HepG2 (cell line): ENCODE measurements at regions not wholly inside any gene's neighbourhood (a gene's known extent, or its start where the extent isn't known, plus 50 kb on each side); places are given as distances from the start of the nearest gene placed in this dataset.

Experiments used
- ATAC-seq: fragments of 200-7000 bp; cut with Tn5 transposase; 3 replicates; pipeline ENCODE4 v1.9.1; 2020; ENCODE audit warnings: mild to moderate bottlenecking, moderate library complexity
- BruUV-seq: library from RNA; stranded (reverse); fragments of 400-500 nt; replicated peaks from 2 replicates; lab custom pipeline; 2021; lab: Mats Ljungman, UMichigan
- CTCF ChIA-PET: fragments of 300-600 bp; formaldehyde crosslinking; extraction: SDS; loops from one replicate; lab custom pipeline; 2021; ENCODE audit warnings: low total read pairs, inconsistent platforms, low intra/inter-chr PET ratio; lab: Yijun Ruan, JAX
- POLR2A ChIA-PET: fragments of 350-600 bp; sonication (Branson Sonifier 250); formaldehyde crosslinking; loops from one replicate; lab custom pipeline; 2020; ENCODE audit warnings: antibody characterized with exemption, inconsistent platforms; lab: Yijun Ruan, JAX
- DNase-seq: peaks from one replicate; pipeline ENCODE4 v3.0.0-alpha.2; 2015; ENCODE audit warnings: low spot score
- FAIRE-seq: peaks from 3 replicates; lab custom pipeline; 2011; peaks lifted over from hg19 to GRCh38; lab: Jason Lieb, UNC
- H2AFZ ChIP-seq: one replicate; pipeline ENCODE4 v1.6.1; 2011; ENCODE audit warnings: low read length, inconsistent platforms
- H3K27ac ChIP-seq: fragments of 300-600 bp; 3 replicates; pipeline ENCODE4 v1.8.0; 2011; ENCODE audit warnings: mixed run types, mild to moderate bottlenecking, mixed read lengths, low read length, inconsistent platforms; ENCODE audit not compliant: insufficient read depth; ENCODE audit errors: extremely low read length
- H3K27me3 ChIP-seq, 2 experiments: fragments of 200-600 bp in 1 of 2; 2 replicates in 1 of 2; 3 replicates in 1 of 2; pipeline versions ENCODE4 v1.6.0 to v1.8.0; 2011; ENCODE audit warnings: low read length in 2 of 2, mild to moderate bottlenecking in 2 of 2, moderate library complexity in 2 of 2, inconsistent platforms in 1 of 2; ENCODE audit not compliant: insufficient read depth in 2 of 2, control insufficient read depth in 1 of 2
- H3K36me3 ChIP-seq, 2 experiments: fragments of 200-600 bp in 1 of 2; replicated peaks in 1 of 2; 2 replicates in 1 of 2; 3 replicates in 1 of 2; pipeline versions ENCODE4 v1.5.1 to v1.8.0; 2011; ENCODE audit warnings: low read length in 2 of 2, inconsistent platforms in 1 of 2; ENCODE audit not compliant: insufficient read depth in 2 of 2, control insufficient read depth in 1 of 2
- H3K4me1 ChIP-seq: 2 replicates; pipeline ENCODE4 v1.5.1; 2012; ENCODE audit warnings: low read length, inconsistent platforms; ENCODE audit not compliant: insufficient read depth
- H3K4me2 ChIP-seq: 2 replicates; pipeline ENCODE4 v1.6.0; 2011; ENCODE audit warnings: low read depth, low read length, inconsistent platforms
- H3K4me3 ChIP-seq, 3 experiments: fragments of 200-600 bp in 1 of 3; sonication (generic), shearing (Covaris generic) in 1 of 3; replicated peaks in 1 of 3; 2 replicates each; pipeline ENCODE4 v1.5.1; 2011 to 2016; ENCODE audit warnings: low read length in 3 of 3, inconsistent platforms in 2 of 3, low read depth in 2 of 3, mild to moderate bottlenecking in 2 of 3, control low read depth in 1 of 3, mixed read lengths in 1 of 3; ENCODE audit not compliant: insufficient read depth in 1 of 3
- H3K79me2 ChIP-seq: one replicate; pipeline ENCODE4 v1.6.1; 2011; ENCODE audit warnings: low read length, inconsistent platforms; ENCODE audit not compliant: insufficient read depth
- H3K9ac ChIP-seq: 2 replicates; pipeline ENCODE4 v1.6.0; 2011; ENCODE audit warnings: mild to moderate bottlenecking, low read depth, low read length, inconsistent platforms; ENCODE audit not compliant: insufficient read depth
- H3K9me3 ChIP-seq: 2 replicates; pipeline ENCODE4 v1.5.1; 2012; ENCODE audit warnings: mild to moderate bottlenecking, low read length
- H4K20me1 ChIP-seq: 2 replicates; pipeline ENCODE4 v1.6.0; 2011; ENCODE audit warnings: inconsistent platforms, mild to moderate bottlenecking, low read length, moderate library complexity; ENCODE audit not compliant: insufficient read depth
- CCAR2 ChIP-seq: fragments of 200-400 bp; formaldehyde crosslinking; optimal IDR thresholded peaks from 2 replicates; pipeline ENCODE3; 2018; ENCODE audit warnings: low read depth, mild to moderate bottlenecking, low read length, moderate library complexity
- HES4 ChIP-seq: sonication (generic); formaldehyde crosslinking; IDR thresholded peaks from 2 replicates; pipeline ENCODE4 v1.9.0; 2021; ENCODE audit warnings: mild to moderate bottlenecking, missing genetic modification reagents, borderline replicate concordance
- KDM6A ChIP-seq: IDR thresholded peaks from 2 replicates; pipeline ENCODE4 v1.6.1; 2016; ENCODE audit warnings: low read depth
- NR2F1 ChIP-seq, 2 experiments: fragments of 450-650 bp in 1 of 2; formaldehyde crosslinking in 1 of 2; IDR thresholded peaks; 2 replicates each; pipeline versions ENCODE4 v1.5.0 to v1.6.1; 2016 to 2020; ENCODE audit warnings: mild to moderate bottlenecking in 1 of 2, missing compliant biosample characterization in 1 of 2, missing genetic modification reagents in 1 of 2, moderate library complexity in 1 of 2
- ZKSCAN1 ChIP-seq: fragments of 150-350 bp; IDR thresholded peaks from 2 replicates; pipeline ENCODE4 v1.6.1; 2014; ENCODE audit warnings: low read length
- ZNF619 ChIP-seq: sonication (generic); formaldehyde crosslinking; IDR thresholded peaks from 2 replicates; pipeline ENCODE4 v1.4.0; 2020; ENCODE audit warnings: mild to moderate bottlenecking, missing genetic modification reagents
- WGBS: methylation state at CpG from one replicate; pipeline ENCODE4 v1.1.6; 2017; ENCODE audit warnings: low lambda C conversion rate; 5-methylcytosine and 5-hydroxymethylcytosine counted together
- in situ Hi-C: cut with HindIII; loops from 2 replicates; pipeline ENCODE4 v1.10.0; 2017; ENCODE audit warnings: low pct_unique_long_range_greater_than_20kb; ENCODE audit not compliant: extremely low pct_ligation_motif_present
- intact Hi-C: fragments of 100-400 bp; cut with micrococcal nuclease; formaldehyde crosslinking; loops from one replicate; pipeline ENCODE4 v1.10.0; 2022; ENCODE audit not compliant: unreplicated experiment
- TF ChIP-seq, protein P1 (sequence below): sonication (generic); formaldehyde crosslinking; IDR thresholded peaks from 2 replicates; pipeline ENCODE4 v1.8.1; 2023; ENCODE audit warnings: mild to moderate bottlenecking, missing genetic modification reagents, borderline replicate concordance
- TF ChIP-seq, protein P2 (sequence below): sonication (generic); formaldehyde crosslinking; IDR thresholded peaks from 2 replicates; pipeline ENCODE4 v1.5.1; 2020; ENCODE audit warnings: mild to moderate bottlenecking, missing genetic modification reagents

DNA sequence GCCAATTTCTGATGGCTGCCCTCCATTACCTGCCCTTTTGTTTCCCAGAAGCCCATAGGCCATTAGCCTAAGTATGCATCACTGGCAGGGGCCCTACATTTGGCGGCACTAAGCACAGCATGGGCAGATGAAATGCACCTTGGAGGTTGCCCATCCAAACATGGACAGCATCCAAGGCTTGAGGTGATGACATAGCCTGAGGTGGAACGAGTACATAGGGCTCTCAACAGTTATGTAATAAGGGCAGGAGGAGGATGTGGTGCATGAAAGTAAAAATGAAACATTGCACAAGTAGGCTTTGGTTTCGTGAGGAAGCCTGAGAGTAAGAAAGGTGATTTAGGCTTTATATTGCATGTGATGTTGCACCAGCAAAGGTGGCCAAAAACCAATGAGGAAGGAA, 148.1 kb downstream of the FAM76B start:
- no peak overlapping the region for H2AFZ ChIP-seq
- in situ Hi-C loops = no loop called here
- CTCF ChIA-PET = no interaction called here

More for the DNA sequence above, 148.1 kb downstream of the FAM76B start:
- H3K27me3 ChIP-seq = no peaks in the 10 kb centered on the region
- TF ChIP-seq KDM6A (CRISPR knock-in tag) = no peak
- TF ChIP-seq, protein P1, sequence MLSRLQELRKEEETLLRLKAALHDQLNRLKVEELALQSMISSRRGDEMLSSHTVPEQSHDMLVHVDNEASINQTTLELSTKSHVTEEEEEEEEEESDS (CRISPR knock-in tag) = no peak
- TF ChIP-seq, protein P2, sequence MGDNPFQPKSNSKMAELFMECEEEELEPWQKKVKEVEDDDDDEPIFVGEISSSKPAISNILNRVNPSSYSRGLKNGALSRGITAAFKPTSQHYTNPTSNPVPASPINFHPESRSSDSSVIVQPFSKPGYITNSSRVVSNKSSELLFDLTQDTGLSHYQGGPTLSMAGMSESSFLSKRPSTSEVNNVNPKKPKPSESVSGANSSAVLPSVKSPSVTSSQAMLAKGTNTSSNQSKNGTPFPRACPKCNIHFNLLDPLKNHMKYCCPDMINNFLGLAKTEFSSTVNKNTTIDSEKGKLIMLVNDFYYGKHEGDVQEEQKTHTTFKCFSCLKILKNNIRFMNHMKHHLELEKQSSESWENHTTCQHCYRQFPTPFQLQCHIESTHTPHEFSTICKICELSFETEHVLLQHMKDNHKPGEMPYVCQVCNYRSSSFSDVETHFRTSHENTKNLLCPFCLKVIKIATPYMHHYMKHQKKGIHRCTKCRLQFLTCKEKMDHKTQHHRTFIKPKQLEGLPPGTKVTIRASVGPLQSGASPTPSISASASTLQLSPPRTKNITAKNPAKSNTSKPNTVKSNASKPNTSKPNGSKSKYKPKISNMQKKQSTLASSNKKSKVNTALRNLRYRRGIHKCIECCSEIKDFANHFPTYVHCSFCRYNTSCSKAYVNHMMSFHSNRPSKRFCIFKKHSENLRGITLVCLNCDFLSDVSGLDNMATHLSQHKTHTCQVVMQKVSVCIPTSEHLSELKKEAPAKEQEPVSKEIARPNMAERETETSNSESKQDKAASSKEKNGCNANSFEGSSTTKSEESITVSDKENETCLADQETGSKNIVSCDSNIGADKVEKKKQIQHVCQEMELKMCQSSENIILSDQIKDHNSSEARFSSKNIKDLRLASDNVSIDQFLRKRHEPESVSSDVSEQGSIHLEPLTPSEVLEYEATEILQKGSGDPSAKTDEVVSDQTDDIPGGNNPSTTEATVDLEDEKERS (CRISPR knock-in tag) = no peak
- TF ChIP-seq ZKSCAN1 = no peak
- TF ChIP-seq CCAR2 = no peak
- no peak for TF ChIP-seq ZNF619
- TF ChIP-seq HES4 = no peak
- no peak for TF ChIP-seq NR2F1 (CRISPR knock-in tag; IDR thresholded peaks at IDR 0.05)
- TF ChIP-seq, all 625 proteins: peak for 0
- no peak overlapping the region for H3K27ac ChIP-seq
- intact Hi-C loops = no loop called here
- H3K9me3 ChIP-seq = no peaks in the 10 kb centered on the region
- H3K4me3 ChIP-seq = no peak overlapping the region
- H3K4me2 ChIP-seq = no peak overlapping the region
- DNase-seq = no peak
- H3K79me2 ChIP-seq = no peaks in the 10 kb centered on the region
- BruUV-seq = no TSS peak
- WGBS = 1% methylated on average over 3 of the region's 3 CpGs
- no peak for FAIRE-seq
- POLR2A ChIA-PET = no interaction called here
- H3K9ac ChIP-seq = no peak overlapping the region
- H4K20me1 ChIP-seq = no peaks in the 10 kb centered on the region
- no peaks in the 10 kb centered on the region for H3K36me3 ChIP-seq
- no peaks in the 10 kb centered on the region for H3K4me1 ChIP-seq
- ATAC-seq = no peak
